Right lobe of liver (tissue), 6 donors: ENCODE measurements at regions not wholly inside any gene's neighbourhood (a gene's known extent, or its start where the extent isn't known, plus 50 kb on each side); places are given as distances from the start of the nearest gene placed in this dataset.
"Not testable (repeated sequence)": the region's sequence is repeated elsewhere in the genome, so short reads cannot be mapped to it uniquely, and the experiment has no call there.

ENCODE experiments used
- ATAC-seq, 4 donors: fragments of 200-7000 bp; cut with Tn5 transposase; one replicate each; pipeline ENCODE4 v1.9.1; 2020; ENCODE audit warnings: mild to moderate bottlenecking in 4 of 4, moderate library complexity in 4 of 4
- DNase-seq, 3 donors: peaks; one replicate each; pipeline ENCODE4 v3.0.0-alpha.2; 2020
- H3K27ac ChIP-seq, 3 donors: fragments of 200-600 bp; one replicate each; pipeline ENCODE4 v1.8.0; 2022
- H3K27me3 ChIP-seq, 2 donors: fragments of 200-600 bp; one replicate each; pipeline ENCODE4 v1.8.0; 2022
- H3K36me3 ChIP-seq, 4 donors: fragments of 200-600 bp; sonication (generic) in 1 of 4; one replicate each; pipeline versions ENCODE4 v1.5.1 to v1.8.0; 2017 to 2022; ENCODE audit warnings: control low read depth in 1 of 4
- H3K4me1 ChIP-seq, 4 donors: fragments of 200-600 bp; sonication (generic) in 1 of 4; one replicate each; pipeline versions ENCODE4 v1.5.1 to v1.8.0; 2017 to 2022; ENCODE audit warnings: control low read depth in 1 of 4
- H3K4me3 ChIP-seq, 3 donors: fragments of 200-600 bp; one replicate each; pipeline ENCODE4 v1.8.0; 2022
- H3K9me3 ChIP-seq, 4 donors: fragments of 200-600 bp; sonication (generic) in 1 of 4; one replicate each; pipeline versions ENCODE4 v1.5.1 to v1.8.0; 2017 to 2022; ENCODE audit warnings: control low read depth in 1 of 4
- POLR2A ChIP-seq: fragments of 450-650 bp; IDR thresholded peaks from one replicate; pipeline ENCODE4 v1.6.1; 2017; ENCODE audit warnings: antibody characterized with exemption, mild to moderate bottlenecking
- WGBS: methylation state at CpG from one replicate; pipeline ENCODE4 v1.1.6; 2018; ENCODE audit warnings: low coverage, low lambda C conversion rate; ENCODE audit not compliant: insufficient coverage; ENCODE audit errors: missing lambda C conversion rate; 5-methylcytosine and 5-hydroxymethylcytosine counted together
- intact Hi-C, 2 donors: fragments of 100-400 bp; cut with DNase I; formaldehyde crosslinking; loops; one replicate each; pipeline versions ENCODE4 v1.11.2 to v1.14.1; 2022
- TF ChIP-seq, protein P1 (sequence below), 4 donors: fragments of 200-600 bp in 3 of 4; fragments of 450-650 bp in 1 of 4; IDR thresholded peaks; one replicate each; pipeline versions ENCODE4 v1.5.1 to v1.8.0; 2016 to 2022; ENCODE audit warnings: antibody characterized with exemption in 4 of 4, mild to moderate bottlenecking in 2 of 4
- donor health status: DM: no; HTN: yes; CAD: no.
- donor health status: DM: no; HTN: no; CAD: no.
- donor health status: DM: no; HTN: no; CAD: no.
- donor health status: DM: no; HTN: yes; CAD: no.
- donor health status: DM: no; HTN: yes; CAD: no.

DNA sequence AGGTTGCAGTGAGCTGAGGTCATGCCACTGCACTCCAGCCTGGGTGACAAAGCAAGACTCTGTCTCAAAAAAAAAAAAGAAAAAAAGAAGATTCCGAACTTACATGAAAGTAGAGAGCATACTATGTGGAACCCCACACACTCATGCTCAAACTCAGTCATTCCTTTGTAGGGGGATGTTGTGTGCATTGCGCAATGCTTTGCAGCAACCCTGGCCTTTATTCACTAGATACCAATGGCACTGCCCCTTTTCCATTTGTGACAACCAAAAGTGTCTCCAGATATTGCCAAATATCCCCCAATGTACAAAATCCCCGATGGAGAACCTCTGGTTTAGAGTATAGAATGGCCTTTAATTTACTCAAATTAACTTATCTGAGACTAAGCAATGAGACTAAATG, 158.6 kb downstream of the GJA1 start:
- H3K4me1 ChIP-seq: no peaks in the 10 kb centered on the region
- 59% methylated on average over 3 of the region's 3 CpGs for WGBS
- H3K4me3 ChIP-seq: no peak overlapping the region
- ATAC-seq (no peak), DNase-seq (no peak)
- H3K27ac ChIP-seq: no peak overlapping the region
- H3K36me3 ChIP-seq: no peaks in the 10 kb centered on the region
- H3K27me3 ChIP-seq: no peaks in the 10 kb centered on the region
- TF ChIP-seq, protein P1, sequence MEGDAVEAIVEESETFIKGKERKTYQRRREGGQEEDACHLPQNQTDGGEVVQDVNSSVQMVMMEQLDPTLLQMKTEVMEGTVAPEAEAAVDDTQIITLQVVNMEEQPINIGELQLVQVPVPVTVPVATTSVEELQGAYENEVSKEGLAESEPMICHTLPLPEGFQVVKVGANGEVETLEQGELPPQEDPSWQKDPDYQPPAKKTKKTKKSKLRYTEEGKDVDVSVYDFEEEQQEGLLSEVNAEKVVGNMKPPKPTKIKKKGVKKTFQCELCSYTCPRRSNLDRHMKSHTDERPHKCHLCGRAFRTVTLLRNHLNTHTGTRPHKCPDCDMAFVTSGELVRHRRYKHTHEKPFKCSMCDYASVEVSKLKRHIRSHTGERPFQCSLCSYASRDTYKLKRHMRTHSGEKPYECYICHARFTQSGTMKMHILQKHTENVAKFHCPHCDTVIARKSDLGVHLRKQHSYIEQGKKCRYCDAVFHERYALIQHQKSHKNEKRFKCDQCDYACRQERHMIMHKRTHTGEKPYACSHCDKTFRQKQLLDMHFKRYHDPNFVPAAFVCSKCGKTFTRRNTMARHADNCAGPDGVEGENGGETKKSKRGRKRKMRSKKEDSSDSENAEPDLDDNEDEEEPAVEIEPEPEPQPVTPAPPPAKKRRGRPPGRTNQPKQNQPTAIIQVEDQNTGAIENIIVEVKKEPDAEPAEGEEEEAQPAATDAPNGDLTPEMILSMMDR (IDR thresholded peaks at IDR 0.05): no peak
- TF ChIP-seq POLR2A: no peak
- intact Hi-C loops: no loop called here
- H3K9me3 ChIP-seq: no peaks in the 10 kb centered on the region

DNA sequence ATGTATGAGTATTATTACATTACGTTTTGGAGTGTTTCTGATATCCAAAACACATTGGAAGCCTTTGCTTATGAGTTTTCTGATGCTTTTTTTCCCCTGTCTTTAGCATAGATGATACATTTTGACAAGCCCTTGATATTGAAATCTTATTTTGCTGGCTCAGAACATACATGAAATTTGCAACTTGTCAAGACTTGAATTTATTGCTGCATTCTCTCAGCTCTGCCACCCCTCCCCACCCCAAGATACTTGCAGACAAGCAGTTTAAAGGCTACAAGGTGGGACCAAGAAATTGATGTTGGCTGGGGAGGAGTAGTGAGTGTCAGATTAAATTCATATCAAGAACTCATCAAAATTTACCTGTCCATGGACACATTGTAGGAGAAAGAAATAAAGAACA, 160.2 kb downstream of the GJA1 start:
- ATAC-seq (no peak), DNase-seq (no peak)
- Histone ChIP-seq H3K36me3 (no peaks in the 10 kb centered on the region), H3K4me1 (no peaks in the 10 kb centered on the region), H3K27ac (no peak overlapping the region), H3K27me3 (no peaks in the 10 kb centered on the region), H3K9me3 (no peaks in the 10 kb centered on the region), H3K4me3 (no peak overlapping the region)
- intact Hi-C loops: no loop called here
- TF ChIP-seq, protein P1 (IDR thresholded peaks at IDR 0.05): no peak
- no peak for TF ChIP-seq POLR2A
- WGBS: 13% methylated on average over 1 of the region's 1 CpG

DNA sequence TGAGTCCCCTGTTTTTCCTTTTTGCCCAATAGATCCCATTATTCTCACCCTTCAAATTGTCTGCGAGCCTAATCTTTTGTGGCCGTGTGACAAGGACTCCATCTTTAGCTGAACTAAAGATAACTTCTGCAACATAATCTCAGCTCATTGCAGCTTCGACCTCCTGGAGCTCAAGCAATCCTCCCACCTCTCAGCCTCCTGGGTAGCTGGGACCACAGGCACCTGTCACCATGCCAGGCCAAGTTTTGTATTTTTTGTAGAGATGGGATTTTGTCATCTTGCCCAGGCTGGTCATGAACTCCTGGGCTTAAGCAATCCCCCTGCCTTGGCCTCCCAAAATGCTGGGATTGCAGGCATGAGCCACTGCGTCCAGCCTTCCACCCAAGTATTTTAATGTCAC, 161.0 kb downstream of the GJA1 start:
- H3K36me3 ChIP-seq: no peaks in the 10 kb centered on the region
- H3K4me1 ChIP-seq: no peaks in the 10 kb centered on the region
- TF ChIP-seq POLR2A: no peak
- TF ChIP-seq, protein P1 (IDR thresholded peaks at IDR 0.05): no peak
- no peak for DNase-seq
- no peaks in the 10 kb centered on the region for H3K9me3 ChIP-seq
- no peak overlapping the region for H3K27ac ChIP-seq
- no peak for ATAC-seq
- no peaks in the 10 kb centered on the region for H3K27me3 ChIP-seq
- intact Hi-C loops: no loop called here
- no peak overlapping the region for H3K4me3 ChIP-seq
- WGBS: 59% methylated on average over 4 of the region's 4 CpGs

DNA sequence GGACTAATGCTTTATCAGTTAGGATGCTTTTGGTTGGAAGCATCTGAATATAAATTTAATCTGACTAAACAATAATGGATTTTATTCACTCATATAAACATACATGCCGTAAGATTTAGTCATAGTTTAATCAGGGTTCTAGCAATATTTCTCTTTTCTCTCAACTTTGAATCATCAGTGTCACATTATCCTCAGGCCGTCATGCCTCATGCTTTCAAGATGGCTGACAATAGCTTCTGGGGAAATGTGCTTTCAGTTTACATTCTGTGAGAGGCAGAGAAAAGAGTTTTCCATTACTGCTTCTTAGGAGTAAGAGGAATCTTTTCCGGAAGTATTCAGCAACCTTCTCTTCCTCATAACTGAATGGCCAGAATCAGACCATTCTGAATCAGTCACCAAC, 162.2 kb downstream of the GJA1 start:
- no peak for DNase-seq
- H3K27me3 ChIP-seq: no peaks in the 10 kb centered on the region
- no peaks in the 10 kb centered on the region for H3K9me3 ChIP-seq
- no peaks in the 10 kb centered on the region for H3K4me1 ChIP-seq
- intact Hi-C loops: no loop called here
- H3K27ac ChIP-seq: no peak overlapping the region
- TF ChIP-seq, protein P1 (IDR thresholded peaks at IDR 0.05): no peak
- no peak for TF ChIP-seq POLR2A
- H3K36me3 ChIP-seq: no peaks in the 10 kb centered on the region
- no peak overlapping the region for H3K4me3 ChIP-seq
- ATAC-seq: no peak
- WGBS: 65% methylated on average over 3 of the region's 3 CpGs

DNA sequence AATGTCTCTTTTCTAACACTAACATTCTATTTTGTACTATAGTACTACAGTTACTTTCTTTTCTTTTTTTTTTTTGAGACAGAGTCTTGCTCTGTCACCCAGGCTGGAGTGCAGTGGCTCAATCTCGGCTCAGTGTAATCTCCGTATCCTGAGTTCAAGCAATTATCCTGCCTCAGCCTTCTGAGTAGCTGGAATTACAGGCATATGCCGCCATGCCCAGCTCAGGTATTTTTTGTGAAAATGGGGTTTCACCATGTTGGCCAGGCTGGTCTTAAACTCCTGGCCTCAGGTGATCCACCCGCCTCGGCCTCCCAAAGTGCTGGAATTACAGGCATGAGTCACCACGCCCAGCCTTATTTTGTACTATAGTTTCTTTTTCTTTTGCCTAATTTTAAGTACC, 163.9 kb downstream of the GJA1 start:
- ATAC-seq, H3K27ac ChIP-seq, H3K9me3 ChIP-seq, H3K36me3 ChIP-seq, H3K4me3 ChIP-seq, DNase-seq, intact Hi-C loops, H3K4me1 ChIP-seq, H3K27me3 ChIP-seq: not testable (repeated sequence)
- 73% methylated on average over 4 of the region's 6 CpGs for WGBS
